Uterus (tissue), 3 donors: ENCODE measurements at regions not wholly inside any gene's neighbourhood (a gene's known extent, or its start where the extent isn't known, plus 50 kb on each side); places are given as distances from the start of the nearest gene placed in this dataset.

Experiments
- DNase-seq, 2 donors: peaks; one replicate each; pipeline ENCODE4 v3.0.0-alpha.2; 2019 to 2020
- H3K27ac ChIP-seq, 2 donors: fragments of 200-600 bp; sonication (generic); 1 replicate in 1 of 2; 2 replicates in 1 of 2; pipeline ENCODE4 v1.5.1; 2016 to 2018
- H3K27me3 ChIP-seq, 2 donors: fragments of 200-600 bp; sonication (generic); one replicate each; pipeline ENCODE4 v1.5.1; 2018 to 2019; ENCODE audit warnings: control low read depth in 1 of 2
- H3K36me3 ChIP-seq, 2 donors: fragments of 200-600 bp; sonication (generic); one replicate each; pipeline ENCODE4 v1.5.1; 2019; ENCODE audit warnings: control low read depth in 1 of 2
- H3K4me1 ChIP-seq, 2 donors: fragments of 200-600 bp; sonication (generic); one replicate each; pipeline ENCODE4 v1.5.1; 2018 to 2019; ENCODE audit warnings: control low read depth in 1 of 2
- H3K4me3 ChIP-seq, 2 donors: fragments of 200-600 bp; sonication (generic); 1 replicate in 1 of 2; 2 replicates in 1 of 2; pipeline ENCODE4 v1.5.1; 2018 to 2019; ENCODE audit warnings: mild to moderate bottlenecking in 1 of 2
- H3K9me3 ChIP-seq, 2 donors: fragments of 200-600 bp; sonication (generic); one replicate each; pipeline ENCODE4 v1.5.1; 2019; ENCODE audit warnings: control low read depth in 1 of 2
- CTCF ChIP-seq, 4 experiments: fragments of 200-600 bp in 2 of 4; fragments of 450-650 bp in 2 of 4; sonication (generic) in 2 of 4; IDR thresholded peaks; one replicate each; pipeline ENCODE4 v1.5.1; 2016 to 2019; ENCODE audit warnings: antibody characterized with exemption in 4 of 4, mild to moderate bottlenecking in 2 of 4, moderate library complexity in 1 of 4
- POLR2A ChIP-seq, 2 donors: fragments of 450-650 bp; IDR thresholded peaks; one replicate each; pipeline ENCODE4 v1.6.1; 2016; ENCODE audit warnings: antibody characterized with exemption in 2 of 2, mild to moderate bottlenecking in 1 of 2, moderate library complexity in 1 of 2
- intact Hi-C: fragments of 100-400 bp; cut with DNase I; formaldehyde crosslinking; loops from one replicate; pipeline ENCODE4 v1.15.1; 2023; ENCODE audit warnings: low total_unique reads
- donor health status: DM: yes; HTN: yes; CAD: no.

GRCh38 chr10:21281765-21282484 is 243.6 kb downstream of the SKIDA1 start:
- Histone ChIP-seq H3K27me3 (no peaks in the 10 kb centered on the region), H3K4me1 (no peaks in the 10 kb centered on the region), H3K27ac (no peak overlapping the region), H3K9me3 (no peaks in the 10 kb centered on the region), H3K4me3 (no peak overlapping the region), H3K36me3 (no peaks in the 10 kb centered on the region)
- no peak for TF ChIP-seq POLR2A (IDR thresholded peaks at IDR 0.05)
- TF ChIP-seq CTCF (IDR thresholded peaks at IDR 0.05) = no peak
- intact Hi-C loops = no loop called here
- DNase-seq = no peak

- no peak overlapping the region for H3K4me3 ChIP-seq
- TF ChIP-seq CTCF (IDR thresholded peaks at IDR 0.05) = no peak
- TF ChIP-seq POLR2A (IDR thresholded peaks at IDR 0.05) = no peak
- H3K27me3 ChIP-seq = no peaks in the 10 kb centered on the region
- H3K36me3 ChIP-seq = no peaks in the 10 kb centered on the region
- no peak for DNase-seq
- H3K9me3 ChIP-seq = no peaks in the 10 kb centered on the region
- no peak overlapping the region for H3K27ac ChIP-seq
- intact Hi-C loops = no loop called here
- no peaks in the 10 kb centered on the region for H3K4me1 ChIP-seq
These were observed 244.4 kb downstream of the SKIDA1 start for GRCh38 chr10:21280971-21281572.

GRCh38 chr10:21280037-21280436 is 245.4 kb downstream of the SKIDA1 start:
- no peaks in the 10 kb centered on the region for H3K9me3 ChIP-seq
- H3K4me3 ChIP-seq = no peak overlapping the region
- no peak for TF ChIP-seq CTCF (IDR thresholded peaks at IDR 0.05)
- no peak for TF ChIP-seq POLR2A (IDR thresholded peaks at IDR 0.05)
- intact Hi-C loops = no loop called here
- H3K4me1 ChIP-seq = no peaks in the 10 kb centered on the region
- H3K27me3 ChIP-seq = no peaks in the 10 kb centered on the region
- no peak overlapping the region for H3K27ac ChIP-seq
- no peak for DNase-seq
- H3K36me3 ChIP-seq = no peaks in the 10 kb centered on the region

GRCh38 chr10:21279217-21279575 is 246.3 kb downstream of the SKIDA1 start:
- TF ChIP-seq POLR2A (IDR thresholded peaks at IDR 0.05) = no peak
- TF ChIP-seq CTCF (IDR thresholded peaks at IDR 0.05) = no peak
- H3K4me1 ChIP-seq = no peaks in the 10 kb centered on the region
- intact Hi-C loops = no loop called here

GRCh38 chr10:21278491-21279216 is 246.8 kb downstream of the SKIDA1 start:
- H3K27me3 ChIP-seq = no peaks in the 10 kb centered on the region
- no peaks in the 10 kb centered on the region for H3K36me3 ChIP-seq
- H3K4me3 ChIP-seq = no peak overlapping the region
- no peak overlapping the region for H3K27ac ChIP-seq
- intact Hi-C loops = no loop called here
- no peaks in the 10 kb centered on the region for H3K9me3 ChIP-seq
- DNase-seq = peak; percentile 83 to 91
- no peaks in the 10 kb centered on the region for H3K4me1 ChIP-seq
- TF ChIP-seq CTCF (IDR thresholded peaks at IDR 0.05) (peak; percentile 53 to 80 (median 74)), POLR2A (IDR thresholded peaks at IDR 0.05) (no peak)

More at GRCh38 chr10:21279217-21279575, 246.3 kb downstream of the SKIDA1 start:
- no peaks in the 10 kb centered on the region for H3K9me3 ChIP-seq
- no peaks in the 10 kb centered on the region for H3K36me3 ChIP-seq
- H3K27me3 ChIP-seq = no peaks in the 10 kb centered on the region
- H3K4me3 ChIP-seq = no peak overlapping the region
- no peak overlapping the region for H3K27ac ChIP-seq
- no peak for DNase-seq
